AG08396 (cell line): ENCODE measurements at regions not wholly inside any gene's neighbourhood (a gene's known extent, or its start where the extent isn't known, plus 50 kb on each side); places are given as distances from the start of the nearest gene placed in this dataset.

ENCODE experiments used
- DNase-seq: peaks from one replicate; pipeline ENCODE4 v3.0.0; 2012; ENCODE audit warnings: low spot score, mixed read lengths

- no peak for DNase-seq
These were observed 196.4 kb upstream of the ACVR2A start for GRCh38 chr2:147648471-147648870.

- DNase-seq, result no peak
These were observed 197.0 kb upstream of the ACVR2A start for GRCh38 chr2:147647816-147648215.

GRCh38 chr2:147646818-147647468, 197.9 kb upstream of the ACVR2A start:
- no peak for DNase-seq

DNA sequence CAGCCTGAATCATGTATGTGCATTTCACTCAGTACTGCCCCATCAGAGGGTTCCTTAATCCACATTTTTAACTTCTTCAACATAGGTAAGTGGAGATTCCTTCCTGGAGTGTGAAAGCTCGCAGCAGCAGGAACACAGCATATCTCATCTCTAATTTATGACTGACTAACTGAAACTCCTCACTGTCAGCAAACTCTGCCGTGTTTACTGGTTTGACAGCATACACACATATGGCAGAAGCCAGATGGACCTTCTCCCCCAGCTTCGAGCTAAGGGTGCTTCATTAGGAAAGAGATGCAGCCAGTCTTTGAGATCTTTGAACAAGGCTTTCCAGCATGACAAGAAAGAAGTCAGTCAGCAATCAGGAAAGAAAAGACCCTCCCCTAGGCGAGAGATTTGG, 200.3 kb upstream of the ACVR2A start:
- DNase-seq, result no peak

DNA sequence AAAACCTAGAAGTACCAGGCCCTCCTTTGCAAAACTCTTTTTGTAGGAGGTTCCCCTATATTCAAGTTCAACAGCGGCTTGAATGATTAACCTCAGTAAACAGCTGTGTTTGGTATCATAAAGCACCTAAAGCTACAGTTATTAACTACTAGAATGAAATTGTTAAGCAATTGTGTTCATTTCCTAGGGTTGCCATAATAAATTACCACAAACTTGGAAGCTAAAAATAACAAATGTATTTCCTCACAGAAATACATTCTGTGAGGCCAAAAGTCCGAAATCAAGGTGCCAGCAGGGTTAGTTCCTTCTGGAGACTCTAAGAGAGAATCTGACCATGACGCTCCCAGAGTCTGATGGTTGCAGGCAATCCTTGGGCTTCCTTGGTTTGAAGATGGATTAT, 202.1 kb upstream of the ACVR2A start:
- no peak for DNase-seq

DNA sequence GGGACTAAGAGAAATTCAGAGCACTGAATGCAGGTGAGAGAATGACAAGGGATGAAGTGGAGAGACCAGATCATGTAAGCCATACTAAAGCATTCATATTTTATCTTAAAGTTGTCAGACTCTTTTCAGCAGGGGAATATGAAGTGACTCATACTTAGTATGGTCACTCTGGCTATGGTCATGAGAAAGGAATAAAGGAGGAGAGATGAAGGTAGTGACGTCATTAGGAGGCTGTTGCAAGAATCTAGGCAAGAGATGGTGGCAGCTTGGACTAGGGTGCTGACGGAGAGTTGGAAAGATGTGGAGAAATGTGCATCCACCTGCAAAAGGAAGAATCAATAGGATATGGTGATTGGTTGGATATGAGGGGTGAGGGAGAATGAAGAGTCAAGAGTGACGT, 203.2 kb upstream of the ACVR2A start:
- DNase-seq, result no peak

- DNase-seq, result no peak
These were observed 204.9 kb upstream of the ACVR2A start for GRCh38 chr2:147639891-147640290.

GRCh38 chr2:147639386-147639785, 205.4 kb upstream of the ACVR2A start:
- DNase-seq, result no peak

GRCh38 chr2:147636886-147637285, 207.9 kb upstream of the ACVR2A start:
- no peak for DNase-seq

- DNase-seq, result peak; percentile 6
These were observed 208.5 kb upstream of the ACVR2A start for GRCh38 chr2:147636238-147636882.

DNA sequence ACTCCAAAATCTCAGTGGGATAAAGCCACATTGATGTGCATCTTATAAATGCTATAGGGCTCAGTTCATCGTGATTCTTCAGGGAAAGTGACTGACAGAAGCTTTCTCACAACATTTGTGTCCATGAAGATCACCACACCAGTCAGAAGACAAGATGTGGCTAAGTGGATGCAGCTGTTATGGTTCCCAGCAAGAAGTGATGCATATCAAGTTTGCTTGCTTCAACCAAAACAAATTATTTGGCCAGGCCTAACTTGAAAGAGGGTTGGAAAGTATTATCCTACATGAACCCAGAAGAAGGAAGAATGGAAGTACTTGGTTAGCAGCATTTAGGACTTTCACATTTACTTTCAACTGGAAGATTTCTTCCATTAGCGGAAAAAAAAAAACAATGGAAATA, 210.0 kb upstream of the ACVR2A start:
- no peak for DNase-seq

- no peak for DNase-seq
These were observed 212.6 kb upstream of the ACVR2A start for GRCh38 chr2:147632198-147632597.

GRCh38 chr2:147631294-147631693, 213.5 kb upstream of the ACVR2A start:
- no peak for DNase-seq

- no peak for DNase-seq
These were observed 214.2 kb upstream of the ACVR2A start for GRCh38 chr2:147630585-147630984.

DNA sequence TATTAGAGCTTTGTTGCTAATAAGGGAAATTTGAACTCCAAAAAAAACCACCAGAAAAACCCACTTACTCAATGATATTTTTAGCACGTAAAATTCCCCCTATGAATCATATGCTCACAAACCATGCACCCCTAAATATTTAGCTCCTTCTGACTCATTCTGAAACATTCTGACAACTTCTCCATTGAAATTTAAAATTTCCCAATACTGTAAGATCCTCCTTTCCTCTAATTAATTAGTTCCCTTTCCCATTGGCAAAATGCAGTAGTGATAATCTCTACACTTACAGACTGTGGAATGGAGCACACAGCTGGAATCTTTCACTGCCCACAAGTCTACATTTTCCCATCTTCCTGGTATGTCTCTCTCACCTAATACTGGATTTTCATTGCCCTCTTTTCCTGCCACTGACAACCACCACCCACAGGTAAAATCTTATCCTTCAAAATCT, 215.8 kb upstream of the ACVR2A start:
- DNase-seq, result no peak

- DNase-seq, result no peak
These were observed 221.5 kb upstream of the ACVR2A start for GRCh38 chr2:147623328-147623727.

DNA sequence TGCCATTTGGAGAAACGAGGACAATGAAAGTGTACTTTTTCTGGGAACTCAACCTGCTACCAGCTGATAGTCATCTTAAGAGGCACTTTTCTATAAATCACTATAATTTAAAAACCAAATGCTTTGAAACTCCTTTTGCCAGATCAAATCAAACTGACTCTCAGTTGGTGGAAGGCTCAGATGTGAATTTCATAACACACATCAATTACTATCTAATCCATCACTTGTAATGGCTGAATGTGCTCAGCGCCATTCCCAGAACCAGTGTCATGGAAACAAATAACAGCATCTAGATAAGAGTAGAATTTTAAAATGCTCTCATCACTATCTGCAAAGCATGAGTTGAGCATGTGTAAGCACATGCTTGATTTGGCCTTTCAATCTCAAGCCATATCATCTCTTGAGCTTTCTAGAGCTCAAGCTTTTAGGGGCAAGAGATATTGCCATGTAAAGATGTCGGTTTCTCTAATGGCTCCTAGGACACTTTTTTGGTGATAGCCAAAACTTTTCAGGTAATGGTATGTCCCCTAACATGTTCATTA, 223.1 kb upstream of the ACVR2A start:
- no peak for DNase-seq

GRCh38 chr2:147619808-147620207, 225.0 kb upstream of the ACVR2A start:
- no peak for DNase-seq

DNA sequence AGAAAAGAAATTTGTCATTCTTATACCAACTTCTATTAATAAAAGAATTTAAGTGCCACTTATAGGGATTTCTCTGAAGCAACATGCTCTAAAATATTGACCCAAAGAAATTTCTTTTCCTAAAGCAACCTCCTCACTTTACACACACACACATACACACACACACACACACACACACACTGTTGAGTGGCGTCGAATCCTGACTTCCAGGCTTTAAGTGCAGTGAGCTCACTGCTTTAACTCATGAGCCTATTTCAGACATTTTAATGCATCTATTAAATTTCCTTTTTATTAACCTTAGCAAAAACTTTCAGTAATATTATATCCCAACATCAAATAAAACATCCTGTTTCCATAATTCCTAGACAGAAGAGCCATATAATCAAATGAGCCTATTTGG, 229.1 kb upstream of the ACVR2A start:
- DNase-seq, result no peak

DNA sequence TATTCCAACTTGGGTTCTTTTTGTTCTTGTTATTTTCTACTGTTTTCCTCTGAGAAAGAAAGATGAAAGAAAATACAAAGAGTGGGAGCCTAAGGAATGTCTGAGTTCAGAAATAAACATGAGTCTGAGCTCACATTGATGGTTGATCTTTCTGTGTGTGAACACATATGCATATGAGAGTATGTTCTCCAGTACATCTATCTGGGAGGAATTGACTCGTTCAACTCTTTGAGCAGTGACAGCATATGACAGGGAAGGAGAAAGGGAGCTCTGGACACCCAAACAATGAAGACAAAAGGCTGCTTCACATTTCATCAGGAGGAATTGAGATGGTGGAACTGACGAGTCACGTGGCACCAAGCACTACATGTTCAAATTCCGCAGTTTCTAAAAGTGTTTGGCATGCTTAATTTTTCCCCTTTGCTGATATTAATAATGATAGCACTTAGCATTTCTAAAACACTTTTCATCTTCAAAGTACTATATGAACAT, 229.8 kb upstream of the ACVR2A start:
- DNase-seq, result no peak

DNA sequence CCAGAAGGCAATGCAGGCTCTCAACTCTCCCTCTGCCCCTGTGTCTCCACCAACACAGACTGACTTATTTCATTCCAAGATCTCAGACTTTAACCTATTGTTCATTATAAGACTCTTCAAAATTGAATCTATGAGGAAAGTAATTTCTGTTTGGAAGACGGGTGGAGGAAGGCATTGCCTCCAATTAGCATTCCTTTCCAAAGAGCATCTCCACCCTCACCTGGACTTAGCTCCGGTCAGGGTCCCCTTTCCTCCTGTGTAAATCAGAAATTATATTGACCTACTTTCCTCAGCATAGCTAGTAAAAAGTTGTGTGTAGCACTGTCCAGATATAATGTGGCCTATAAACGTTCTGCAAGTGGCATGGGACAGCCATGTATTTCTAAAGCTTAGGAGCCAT, 230.4 kb upstream of the ACVR2A start:
- DNase-seq, result no peak

DNA sequence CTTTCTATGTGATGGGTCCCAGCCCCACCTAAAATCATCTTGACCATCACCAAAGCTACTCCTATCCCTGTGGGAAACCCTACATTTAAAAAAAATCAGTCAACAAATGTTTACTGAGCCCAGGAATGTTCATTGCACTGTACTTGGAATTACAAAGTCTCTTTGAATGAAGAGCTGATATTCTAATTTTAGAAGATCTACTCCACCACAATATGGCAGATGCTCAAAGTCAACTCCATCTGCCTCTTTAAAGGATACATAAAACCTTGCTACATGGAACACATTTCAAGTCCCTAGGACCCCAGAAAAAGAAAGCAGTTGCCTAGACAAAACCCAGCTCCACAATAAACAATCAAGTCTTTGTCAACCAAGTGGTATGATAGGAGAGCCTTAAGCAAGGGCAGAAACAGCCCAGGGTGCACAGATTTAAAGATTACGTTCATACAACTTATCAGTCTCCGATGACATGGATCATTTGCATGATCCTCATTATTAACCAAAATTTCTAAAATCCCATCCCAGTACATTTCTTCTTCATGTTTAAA, 234.3 kb upstream of the ACVR2A start:
- DNase-seq, result no peak

DNA sequence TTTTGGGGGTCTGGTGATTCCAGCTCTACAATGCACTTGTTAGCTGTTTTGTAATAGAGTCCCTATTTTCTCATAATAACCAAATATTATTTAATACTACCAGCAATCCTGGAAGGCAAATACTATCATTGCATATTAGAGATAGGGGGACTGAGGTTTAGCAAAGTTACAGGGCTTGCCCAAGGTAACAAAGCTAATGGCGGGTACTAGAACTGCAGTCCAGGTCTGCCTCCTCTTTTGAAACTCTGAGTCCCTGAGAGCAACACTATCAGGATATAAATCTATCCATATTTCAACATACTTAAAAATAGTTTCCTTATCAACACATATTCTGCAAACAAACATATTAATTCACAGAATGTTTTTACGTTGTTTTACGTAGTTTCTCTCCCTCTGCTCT, 235.5 kb upstream of the ACVR2A start:
- no peak for DNase-seq
